GM19043 (cell line): ENCODE measurements at regions not wholly inside any gene's neighbourhood (a gene's known extent, or its start where the extent isn't known, plus 50 kb on each side); places are given as distances from the start of the nearest gene placed in this dataset.
"Not testable (repeated sequence)": the region's sequence is repeated elsewhere in the genome, so short reads cannot be mapped to it uniquely, and the experiment has no call there.

ENCODE experiments used
- ATAC-seq: cut with Tn5 transposase; IDR thresholded peaks from one replicate; pipeline ENCODE4 v1.9.1; 2021; ENCODE audit warnings: low read depth; ENCODE audit not compliant: unreplicated experiment

DNA sequence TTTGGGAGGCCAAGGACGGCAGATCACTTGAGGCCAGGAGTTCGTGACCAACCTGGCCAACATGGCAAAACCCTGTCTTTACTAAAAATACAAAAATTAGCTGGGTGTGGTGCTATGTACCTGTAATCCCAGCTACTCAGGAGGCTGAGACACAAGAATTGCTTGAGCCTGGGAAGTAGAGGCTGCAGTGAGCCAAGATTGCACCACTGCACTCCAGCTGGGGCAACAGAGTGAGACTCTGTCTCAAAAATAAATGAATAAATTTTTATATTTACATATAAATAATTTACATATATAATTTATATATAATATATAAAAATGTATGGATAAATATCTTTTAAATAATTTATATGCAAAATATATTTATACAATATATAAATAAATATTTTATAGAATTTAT, 263.3 kb downstream of the TPBG start:
- not testable (repeated sequence) for ATAC-seq

DNA sequence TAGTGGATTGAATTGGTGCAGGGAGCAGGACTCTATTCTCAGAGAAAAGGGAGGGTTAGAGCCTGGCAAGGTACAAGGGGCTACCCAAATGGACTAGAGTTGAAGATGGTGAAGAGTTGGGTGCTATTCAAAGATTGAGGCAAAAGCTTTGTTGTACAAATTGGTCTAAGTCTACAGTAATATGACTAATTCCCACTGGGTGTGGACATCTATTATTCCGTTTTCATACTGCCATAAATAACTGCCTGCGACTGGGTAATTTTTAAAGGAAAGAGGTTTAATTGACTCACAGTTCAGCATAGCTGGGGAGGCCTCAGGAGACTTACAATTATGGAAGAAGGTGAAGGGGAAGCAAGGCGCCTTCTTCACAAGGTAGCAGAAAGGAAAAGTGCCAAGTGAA, 266.3 kb downstream of the TPBG start:
- ATAC-seq: no peak

GRCh38 chr6:82641677-82642076, 278.1 kb downstream of the TPBG start:
- no peak for ATAC-seq

DNA sequence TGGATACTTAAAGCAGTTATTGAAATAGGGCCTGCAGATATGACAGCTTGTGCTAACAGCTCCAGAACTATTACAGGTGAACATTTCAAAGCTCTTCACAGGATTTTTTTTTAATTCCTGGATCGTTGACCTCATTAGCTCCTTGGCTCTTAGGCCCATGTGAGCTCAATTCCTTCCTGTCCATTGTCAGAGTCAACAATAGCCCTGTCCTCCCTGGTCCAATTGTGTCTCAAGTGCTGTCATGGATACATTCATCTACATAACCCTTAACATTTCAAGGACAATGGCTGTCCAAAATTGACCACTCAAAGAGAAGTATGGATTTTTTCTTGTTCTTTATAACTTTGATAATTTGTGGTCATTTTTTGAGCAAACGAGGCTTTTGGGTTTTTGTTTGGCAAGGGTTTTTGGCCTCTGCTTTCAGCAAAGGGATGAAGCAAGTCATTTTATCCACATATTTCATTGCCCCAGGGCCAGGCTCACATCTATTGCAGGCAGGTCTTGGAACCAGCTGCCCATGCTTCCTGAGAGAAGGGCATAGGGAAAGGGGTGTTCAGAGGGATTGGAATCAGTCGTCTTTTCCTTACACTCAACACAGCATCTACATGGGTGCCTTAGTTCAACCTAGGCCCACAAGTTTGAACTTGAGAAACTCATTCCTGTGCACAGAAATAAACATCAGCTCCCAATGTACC, 282.1 kb downstream of the TPBG start:
- no peak for ATAC-seq

DNA sequence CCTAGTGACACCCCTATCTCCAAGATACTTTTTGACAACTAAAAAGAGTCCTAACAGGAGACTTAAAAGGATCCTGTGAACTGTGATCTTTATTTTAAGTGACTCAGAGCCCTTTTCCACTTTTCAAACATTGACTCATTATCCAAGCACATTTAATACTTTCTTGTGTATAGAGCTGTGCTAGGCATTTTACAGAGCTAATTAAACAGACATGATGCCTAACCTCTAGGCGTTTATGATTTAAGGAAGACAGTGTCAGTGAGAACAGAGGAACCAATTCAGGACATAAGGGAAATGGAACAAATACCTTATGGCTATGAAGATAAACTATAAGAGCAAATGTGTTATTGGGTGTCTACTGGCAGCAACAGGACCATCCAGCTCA, 282.6 kb downstream of the TPBG start:
- no peak for ATAC-seq

DNA sequence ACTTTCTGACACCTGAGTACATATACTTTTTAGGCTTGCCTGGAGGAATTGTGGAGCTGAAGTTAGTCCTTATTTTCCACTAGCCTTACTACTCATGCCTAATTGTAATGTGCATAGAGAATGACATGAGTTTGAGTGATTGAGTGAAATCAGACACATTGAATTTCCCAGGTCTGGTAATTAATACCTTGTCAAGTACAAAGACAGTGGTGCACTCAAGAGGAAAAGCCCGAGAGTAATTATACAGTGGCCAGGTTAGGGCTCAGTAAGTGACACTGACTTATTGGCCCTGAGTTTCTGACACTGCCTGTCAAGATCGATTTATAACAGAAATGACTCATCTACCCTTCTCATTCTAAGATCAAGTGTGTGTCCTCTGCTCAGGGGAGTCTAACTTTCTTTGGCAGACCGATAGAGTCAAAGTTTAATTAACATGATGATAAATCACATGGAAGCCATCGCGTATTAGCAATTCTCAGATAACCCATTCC, 288.3 kb downstream of the TPBG start:
- no peak for ATAC-seq

GRCh38 chr6:82679232-82679631, 315.6 kb downstream of the TPBG start:
- no peak for ATAC-seq

- no peak for ATAC-seq
Observed at GRCh38 chr6:82680192-82680591, 316.6 kb downstream of the TPBG start.

GRCh38 chr6:82681119-82681714, 317.6 kb downstream of the TPBG start:
- no peak for ATAC-seq

GRCh38 chr6:82686719-82687118, 323.1 kb downstream of the TPBG start:
- no peak for ATAC-seq

DNA sequence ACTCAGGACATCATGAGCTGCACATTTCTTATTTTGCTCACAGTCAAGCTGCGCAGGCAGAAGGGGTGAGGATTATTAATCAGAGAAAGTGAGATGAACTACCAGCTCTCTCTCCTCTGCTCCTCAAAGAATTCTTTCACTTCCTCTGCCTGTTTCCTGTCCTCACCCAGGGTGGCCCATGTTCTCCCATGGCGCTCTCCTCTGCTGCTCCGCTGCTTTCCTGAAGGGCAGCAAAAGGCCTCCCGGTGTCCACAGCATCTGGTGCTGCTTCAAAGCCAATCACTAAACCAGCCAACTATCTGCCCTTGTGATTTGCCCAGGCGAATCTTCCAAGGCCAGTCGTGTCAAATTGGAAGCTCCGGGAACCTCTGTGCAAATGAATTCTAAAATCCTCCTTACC, 324.2 kb downstream of the TPBG start:
- no peak for ATAC-seq

GRCh38 chr6:82690283-82690682, 326.7 kb downstream of the TPBG start:
- no peak for ATAC-seq

DNA sequence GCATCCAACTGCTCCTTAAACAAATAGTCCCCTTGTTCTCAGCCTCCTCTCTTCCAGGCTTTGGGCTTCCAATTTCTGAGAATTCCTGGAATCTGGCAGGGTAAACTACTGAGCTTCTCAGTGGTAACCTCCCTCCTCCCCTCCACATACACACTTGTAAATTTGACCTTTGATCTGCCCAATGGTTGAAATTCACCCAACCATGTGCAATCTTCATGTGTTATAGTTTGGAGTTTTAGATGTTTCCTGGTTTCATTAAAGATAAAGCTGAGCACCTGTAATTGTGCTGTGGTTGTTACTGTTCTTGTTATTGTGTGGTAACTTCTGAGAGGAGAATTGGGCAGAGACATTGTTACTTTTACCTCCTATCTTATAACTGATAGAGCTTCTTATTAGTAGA, 328.4 kb downstream of the TPBG start:
- no peak for ATAC-seq

DNA sequence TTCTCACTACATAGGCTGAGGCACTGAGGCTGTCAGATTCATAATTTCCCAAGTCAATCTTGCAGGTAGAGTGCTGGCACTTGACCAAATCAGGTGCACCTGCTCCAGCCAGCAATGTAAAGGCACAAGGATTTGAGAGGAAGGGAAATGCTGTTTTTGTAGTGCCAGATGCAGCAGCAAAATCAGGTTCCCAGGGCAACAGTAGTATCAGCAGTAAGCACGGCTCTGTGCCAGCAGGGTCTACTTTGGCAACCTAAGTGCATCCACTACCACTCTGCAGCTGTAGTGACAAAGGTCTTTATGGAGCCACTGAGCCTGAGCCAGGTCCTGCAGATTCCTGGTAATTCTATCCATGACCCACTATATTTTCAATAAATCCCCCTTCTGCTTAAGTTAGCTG, 329.5 kb downstream of the TPBG start:
- no peak for ATAC-seq

GRCh38 chr6:82701341-82701740, 337.7 kb downstream of the TPBG start:
- no peak for ATAC-seq

- ATAC-seq: no peak
Observed at GRCh38 chr6:82702574-82702973, 339.0 kb downstream of the TPBG start.

DNA sequence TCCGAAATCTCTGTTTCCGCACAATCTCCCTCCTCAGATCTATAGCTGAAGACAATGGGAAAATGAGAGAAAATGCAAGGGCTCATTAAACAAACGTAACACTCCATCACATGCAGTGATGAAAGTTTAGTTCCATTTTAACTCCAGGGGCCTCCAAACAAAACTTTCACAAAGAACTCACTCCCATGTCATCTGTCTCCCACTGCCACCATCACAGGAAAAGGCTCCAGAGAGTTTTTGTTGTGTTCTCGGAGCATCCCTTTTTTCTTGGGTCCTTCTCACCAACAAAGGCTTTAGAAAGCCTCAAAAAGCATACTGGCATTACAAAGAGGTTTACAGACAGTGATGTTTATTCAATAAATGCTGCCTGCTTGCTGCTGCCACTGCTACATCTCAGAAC, 339.6 kb downstream of the TPBG start:
- no peak for ATAC-seq

GRCh38 chr6:82704045-82704444, 340.4 kb downstream of the TPBG start:
- ATAC-seq: no peak

DNA sequence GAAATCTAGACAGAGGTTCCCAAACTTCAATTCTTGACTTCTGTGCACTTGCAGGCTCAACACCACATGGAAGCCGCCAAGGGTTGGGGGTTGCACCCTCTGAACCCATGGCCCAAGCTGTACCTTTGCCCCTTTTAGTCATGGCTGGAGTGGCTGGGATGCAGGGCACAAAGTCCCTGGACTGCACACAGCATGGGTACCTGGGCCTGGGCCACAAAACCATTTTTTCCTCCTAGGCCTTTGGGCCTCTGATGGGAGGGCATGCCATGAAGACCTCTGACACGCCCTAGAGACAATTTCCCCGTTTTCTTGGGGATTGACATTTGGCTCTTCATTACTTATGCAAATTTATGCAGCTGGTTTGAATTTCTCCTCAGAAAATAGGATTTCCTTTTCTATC, 342.0 kb downstream of the TPBG start:
- no peak for ATAC-seq

- no peak for ATAC-seq
Observed at GRCh38 chr6:82711105-82711827, 347.6 kb downstream of the TPBG start.

GRCh38 chr6:82711971-82712370, 348.4 kb downstream of the TPBG start:
- no peak for ATAC-seq

DNA sequence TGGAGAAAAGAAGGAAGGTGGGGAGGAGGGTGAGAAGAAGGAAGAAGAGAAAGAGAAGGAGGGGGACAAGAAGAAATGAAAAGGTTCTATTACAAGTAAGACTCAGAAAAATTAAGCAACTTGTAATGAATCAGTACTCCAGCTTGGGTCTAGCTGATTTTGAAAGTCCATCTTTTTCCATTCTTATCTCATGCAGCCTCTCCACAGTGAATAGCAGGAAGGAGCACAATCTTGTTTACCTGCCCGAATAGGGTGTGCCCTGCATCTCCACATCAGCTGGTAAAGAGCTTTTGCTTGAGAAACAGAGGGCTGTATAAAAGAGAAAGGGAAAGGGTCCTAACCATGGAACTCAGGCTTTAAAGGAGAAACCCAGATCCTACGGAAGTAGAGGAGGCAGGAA, 348.8 kb downstream of the TPBG start:
- ATAC-seq: no peak
